ENCODE measurements at regions not wholly inside any gene's neighbourhood (a gene's known extent, or its start where the extent isn't known, plus 50 kb on each side); places are given as distances from the start of the nearest gene placed in this dataset.

GRCh38 chr10:22849077-22849805 is 78.6 kb upstream of the ARMC3 start:
- ATAC-seq (peak; percentile 43; the same call in 1 of the 3 replicates), FAIRE-seq (no peak), DNase-seq (ENCODE audit: low read depth, low spot score) (no peak)
- H3K36me3 ChIP-seq (ENCODE audit: control insufficient read depth in 2 of 2, insufficient read depth in 2 of 2, low read length in 1 of 2) = no peaks in the 10 kb centered on the region
- H3K9me3 ChIP-seq (replicated peaks; ENCODE audit: control insufficient read depth, insufficient read depth, low read length) = no peaks in the 10 kb centered on the region
- BruUV-seq (replicated peaks) = no TSS peak
- ChIA-PET SMC1A (ENCODE audit: uncharacterized antibody, unreplicated experiment) (no interaction called here), RAD21 (ENCODE audit: unreplicated experiment) (no interaction called here), POLR2A (no interaction called here), CTCF (interaction anchor here (1.2 kb wide), 1 partner anchor 175 kb away, joined by 4 read pairs; no protein-coding TSS in a partner anchor)
- no peaks in the 10 kb centered on the region for H3K79me2 ChIP-seq (ENCODE audit: control insufficient read depth, insufficient read depth, low read length)
- H3K4me2 ChIP-seq (ENCODE audit: control insufficient read depth, insufficient read depth) = no peak overlapping the region
- H3K9ac ChIP-seq (ENCODE audit: control insufficient read depth, insufficient read depth, low read length) = no peak overlapping the region
- intact Hi-C loops (cut with micrococcal nuclease; ENCODE audit: unreplicated experiment) = no loop called here
- H2AFZ ChIP-seq (ENCODE audit: control insufficient read depth, low read depth, low read length) = peak overlapping the region; percentile 14
- H3K4me1 ChIP-seq (ENCODE audit: control insufficient read depth, insufficient read depth, low read length) = no peaks in the 10 kb centered on the region
- no peaks in the 10 kb centered on the region for H3K27me3 ChIP-seq (replicated peaks in 1 of 2; ENCODE audit: control insufficient read depth in 2 of 2, insufficient read depth in 2 of 2, low read length in 1 of 2)
- no peaks in the 10 kb centered on the region for H4K20me1 ChIP-seq (ENCODE audit: control insufficient read depth, insufficient read depth)
- WGBS (ENCODE audit: insufficient coverage, insufficient replicate concordance, low lambda C conversion rate, missing lambda C conversion rate) = 35% methylated on average over 12 of the region's 12 CpGs
- H3K27ac ChIP-seq (ENCODE audit: control insufficient read depth, insufficient read depth) = no peak overlapping the region
- in situ Hi-C loops (cut with MboI) = no loop called here
- no peak overlapping the region for H3K4me3 ChIP-seq
- TF ChIP-seq PAX5 (IDR thresholded peaks at IDR 0.05; ENCODE audit: borderline replicate concordance, low read depth, low read length) (no peak), ZZZ3 (IDR thresholded peaks at IDR 0.05; ENCODE audit: control insufficient read depth, insufficient read length, low read depth) (no peak), SUPT20H (IDR thresholded peaks at IDR 0.05; ENCODE audit: borderline replicate concordance, control insufficient read depth, low read depth, low read length) (no peak), BMI1 (IDR thresholded peaks at IDR 0.05; ENCODE audit: borderline replicate concordance) (no peak), BRCA1 (IDR thresholded peaks at IDR 0.05; ENCODE audit: low read depth, low read length) (no peak), MAX (IDR thresholded peaks at IDR 0.05; ENCODE audit: low read depth, low read length) (no peak), MYB (IDR thresholded peaks at IDR 0.05; ENCODE audit: borderline replicate concordance, low read depth, low read length) (no peak), BACH1 (IDR thresholded peaks at IDR 0.05; ENCODE audit: borderline replicate concordance) (no peak), CBX5 (IDR thresholded peaks at IDR 0.05; ENCODE audit: low read depth) (no peak)
- TF ChIP-seq, protein P1, sequence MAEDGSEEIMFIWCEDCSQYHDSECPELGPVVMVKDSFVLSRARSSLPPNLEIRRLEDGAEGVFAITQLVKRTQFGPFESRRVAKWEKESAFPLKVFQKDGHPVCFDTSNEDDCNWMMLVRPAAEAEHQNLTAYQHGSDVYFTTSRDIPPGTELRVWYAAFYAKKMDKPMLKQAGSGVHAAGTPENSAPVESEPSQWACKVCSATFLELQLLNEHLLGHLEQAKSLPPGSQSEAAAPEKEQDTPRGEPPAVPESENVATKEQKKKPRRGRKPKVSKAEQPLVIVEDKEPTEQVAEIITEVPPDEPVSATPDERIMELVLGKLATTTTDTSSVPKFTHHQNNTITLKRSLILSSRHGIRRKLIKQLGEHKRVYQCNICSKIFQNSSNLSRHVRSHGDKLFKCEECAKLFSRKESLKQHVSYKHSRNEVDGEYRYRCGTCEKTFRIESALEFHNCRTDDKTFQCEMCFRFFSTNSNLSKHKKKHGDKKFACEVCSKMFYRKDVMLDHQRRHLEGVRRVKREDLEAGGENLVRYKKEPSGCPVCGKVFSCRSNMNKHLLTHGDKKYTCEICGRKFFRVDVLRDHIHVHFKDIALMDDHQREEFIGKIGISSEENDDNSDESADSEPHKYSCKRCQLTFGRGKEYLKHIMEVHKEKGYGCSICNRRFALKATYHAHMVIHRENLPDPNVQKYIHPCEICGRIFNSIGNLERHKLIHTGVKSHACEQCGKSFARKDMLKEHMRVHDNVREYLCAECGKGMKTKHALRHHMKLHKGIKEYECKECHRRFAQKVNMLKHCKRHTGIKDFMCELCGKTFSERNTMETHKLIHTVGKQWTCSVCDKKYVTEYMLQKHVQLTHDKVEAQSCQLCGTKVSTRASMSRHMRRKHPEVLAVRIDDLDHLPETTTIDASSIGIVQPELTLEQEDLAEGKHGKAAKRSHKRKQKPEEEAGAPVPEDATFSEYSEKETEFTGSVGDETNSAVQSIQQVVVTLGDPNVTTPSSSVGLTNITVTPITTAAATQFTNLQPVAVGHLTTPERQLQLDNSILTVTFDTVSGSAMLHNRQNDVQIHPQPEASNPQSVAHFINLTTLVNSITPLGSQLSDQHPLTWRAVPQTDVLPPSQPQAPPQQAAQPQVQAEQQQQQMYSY (CRISPR knock-in tag; IDR thresholded peaks at IDR 0.05) = no peak
- TF ChIP-seq, protein P2, sequence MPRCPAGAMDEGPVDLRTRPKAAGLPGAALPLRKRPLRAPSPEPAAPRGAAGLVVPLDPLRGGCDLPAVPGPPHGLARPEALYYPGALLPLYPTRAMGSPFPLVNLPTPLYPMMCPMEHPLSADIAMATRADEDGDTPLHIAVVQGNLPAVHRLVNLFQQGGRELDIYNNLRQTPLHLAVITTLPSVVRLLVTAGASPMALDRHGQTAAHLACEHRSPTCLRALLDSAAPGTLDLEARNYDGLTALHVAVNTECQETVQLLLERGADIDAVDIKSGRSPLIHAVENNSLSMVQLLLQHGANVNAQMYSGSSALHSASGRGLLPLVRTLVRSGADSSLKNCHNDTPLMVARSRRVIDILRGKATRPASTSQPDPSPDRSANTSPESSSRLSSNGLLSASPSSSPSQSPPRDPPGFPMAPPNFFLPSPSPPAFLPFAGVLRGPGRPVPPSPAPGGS (IDR thresholded peaks at IDR 0.05; ENCODE audit: borderline replicate concordance, insufficient read depth, low read depth, low read length, poor library complexity, severe bottlenecking) = no peak
- TF ChIP-seq, protein P3, sequence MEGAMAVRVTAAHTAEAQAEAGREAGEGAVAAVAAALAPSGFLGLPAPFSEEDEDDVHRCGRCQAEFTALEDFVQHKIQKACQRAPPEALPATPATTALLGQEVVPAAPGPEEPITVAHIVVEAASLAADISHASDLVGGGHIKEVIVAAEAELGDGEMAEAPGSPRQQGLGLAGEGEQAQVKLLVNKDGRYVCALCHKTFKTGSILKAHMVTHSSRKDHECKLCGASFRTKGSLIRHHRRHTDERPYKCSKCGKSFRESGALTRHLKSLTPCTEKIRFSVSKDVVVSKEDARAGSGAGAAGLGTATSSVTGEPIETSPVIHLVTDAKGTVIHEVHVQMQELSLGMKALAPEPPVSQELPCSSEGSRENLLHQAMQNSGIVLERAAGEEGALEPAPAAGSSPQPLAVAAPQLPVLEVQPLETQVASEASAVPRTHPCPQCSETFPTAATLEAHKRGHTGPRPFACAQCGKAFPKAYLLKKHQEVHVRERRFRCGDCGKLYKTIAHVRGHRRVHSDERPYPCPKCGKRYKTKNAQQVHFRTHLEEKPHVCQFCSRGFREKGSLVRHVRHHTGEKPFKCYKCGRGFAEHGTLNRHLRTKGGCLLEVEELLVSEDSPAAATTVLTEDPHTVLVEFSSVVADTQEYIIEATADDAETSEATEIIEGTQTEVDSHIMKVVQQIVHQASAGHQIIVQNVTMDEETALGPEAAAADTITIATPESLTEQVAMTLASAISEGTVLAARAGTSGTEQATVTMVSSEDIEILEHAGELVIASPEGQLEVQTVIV (IDR thresholded peaks at IDR 0.05; ENCODE audit: borderline replicate concordance, partially characterized antibody) = no peak
